Stimulated activated CD4-positive, alpha-beta T cell treated with anti-CD3 and anti-CD28 coated beads, Interleukin-4, amount 100 ng/mL, for 4 hours (primary cell): ENCODE measurements at regions not wholly inside any gene's neighbourhood (a gene's known extent, or its start where the extent isn't known, plus 50 kb on each side); places are given as distances from the start of the nearest gene placed in this dataset.

ENCODE experiments used
- DNase-seq, 2 experiments: peaks; one replicate each; pipeline ENCODE4 v3.0.0-alpha.2; 2020

DNA sequence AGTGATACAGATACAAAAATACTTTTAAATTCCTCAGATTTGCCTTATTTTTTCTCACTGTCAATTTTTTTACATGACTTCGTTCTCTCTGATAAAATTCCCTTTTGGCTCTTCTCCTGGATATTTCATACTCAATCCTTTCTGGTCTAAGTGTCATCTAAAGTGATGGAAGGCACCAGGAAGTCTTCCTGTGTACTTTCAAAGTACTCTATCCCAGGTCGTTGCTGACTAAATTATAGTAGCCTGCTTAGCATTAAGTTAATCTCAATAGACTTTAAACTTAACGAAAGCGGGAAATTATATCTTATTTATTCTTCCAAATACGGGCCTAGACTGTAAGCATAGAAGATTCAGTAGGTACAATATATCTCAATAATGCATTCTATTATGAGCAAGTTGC is 67.8 kb downstream of the CASP12 start:
- no peak for DNase-seq

DNA sequence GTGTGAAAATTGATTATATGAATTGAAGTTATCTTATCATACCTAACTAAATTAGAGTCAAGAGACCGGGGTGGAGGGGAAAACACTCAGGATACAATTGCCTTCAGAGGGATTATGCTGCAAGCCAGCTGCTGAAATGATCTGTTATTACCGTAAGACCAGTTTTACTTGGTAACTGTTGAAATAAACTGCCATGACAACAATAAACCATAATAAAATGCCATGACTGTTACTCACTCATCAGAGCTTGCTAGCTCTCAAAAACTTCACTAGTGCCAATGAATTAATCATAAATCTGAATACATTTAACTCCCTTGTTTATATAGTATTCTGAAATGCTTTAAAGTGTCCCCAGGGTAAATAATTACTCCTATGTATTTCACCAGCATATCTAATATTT is 68.2 kb downstream of the CASP12 start:
- no peak for DNase-seq

DNA sequence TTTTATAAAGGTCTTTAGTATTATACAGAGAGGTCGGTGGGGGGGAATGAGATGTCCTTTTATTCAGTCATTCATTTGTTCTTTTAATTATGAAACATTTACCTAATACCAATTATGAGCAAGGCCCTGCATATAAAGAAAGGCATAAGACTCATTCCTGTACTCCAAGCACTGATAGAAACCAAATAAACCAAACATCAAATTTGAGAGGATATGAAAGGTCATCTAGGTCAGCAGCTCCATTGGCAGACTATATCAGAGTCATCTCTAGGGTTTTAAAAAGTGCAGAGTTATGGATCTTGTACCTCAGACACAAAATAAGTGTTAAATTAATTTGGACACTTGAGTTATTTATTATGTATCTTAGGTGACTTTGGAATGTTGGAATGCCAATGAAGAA is 71.5 kb downstream of the CASP12 start:
- DNase-seq: no peak

DNA sequence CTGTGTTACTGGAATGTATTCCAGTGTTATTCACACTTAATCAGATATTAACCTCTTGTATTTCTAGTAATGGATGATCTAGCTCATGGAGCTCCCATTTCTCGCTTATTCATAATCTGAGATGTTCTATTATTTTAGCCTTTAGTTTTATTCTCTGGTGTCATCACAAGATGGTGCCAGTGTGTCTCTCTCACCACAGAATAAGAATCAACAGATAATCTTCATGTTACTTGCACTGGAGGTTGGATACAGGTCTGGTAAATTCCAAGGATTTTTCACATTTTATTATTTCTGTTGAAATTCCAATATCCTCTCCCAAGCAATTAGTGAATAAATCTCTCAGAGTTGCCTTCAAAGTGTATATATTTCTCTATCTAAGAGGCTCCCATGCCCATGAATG is 74.6 kb downstream of the CASP12 start:
- DNase-seq: no peak

DNA sequence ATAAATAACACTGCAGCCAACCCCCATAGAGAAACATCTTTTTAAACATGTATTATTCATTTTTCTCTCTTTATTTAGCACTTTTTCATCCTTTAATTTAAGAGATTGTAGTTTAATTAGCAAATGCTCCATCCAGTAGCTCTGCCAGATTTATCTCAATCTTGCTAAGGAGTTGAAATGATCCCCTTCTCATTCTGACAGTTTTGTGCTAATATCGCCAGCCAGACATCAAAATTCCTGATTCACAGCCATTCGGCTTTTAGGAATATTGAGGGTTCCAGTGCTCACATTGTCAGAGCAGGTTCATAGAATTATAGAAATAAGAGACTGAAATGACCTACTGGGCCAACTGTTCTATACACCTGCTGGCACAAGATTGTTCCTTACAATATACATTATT is 77.8 kb downstream of the CASP12 start:
- no peak for DNase-seq

DNA sequence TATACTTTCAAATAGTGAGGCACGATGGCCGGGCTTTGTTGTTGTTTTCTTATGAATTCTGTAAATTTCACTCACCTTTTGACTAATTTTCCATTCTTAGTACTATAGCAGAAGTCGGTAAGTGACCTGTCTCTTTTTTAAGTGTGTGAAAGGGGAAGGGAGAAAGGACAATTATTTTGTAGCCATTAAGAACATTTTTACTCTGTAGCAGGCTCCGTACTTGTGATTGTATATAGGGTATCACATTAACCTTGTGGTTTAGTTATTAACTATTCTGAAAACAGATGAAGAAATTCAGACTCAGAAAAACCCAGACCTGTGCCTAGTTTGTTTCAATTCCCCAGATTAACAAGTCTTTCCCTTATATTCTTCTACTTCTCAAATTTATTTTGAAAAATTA is 78.7 kb downstream of the CASP12 start:
- no peak for DNase-seq

DNA sequence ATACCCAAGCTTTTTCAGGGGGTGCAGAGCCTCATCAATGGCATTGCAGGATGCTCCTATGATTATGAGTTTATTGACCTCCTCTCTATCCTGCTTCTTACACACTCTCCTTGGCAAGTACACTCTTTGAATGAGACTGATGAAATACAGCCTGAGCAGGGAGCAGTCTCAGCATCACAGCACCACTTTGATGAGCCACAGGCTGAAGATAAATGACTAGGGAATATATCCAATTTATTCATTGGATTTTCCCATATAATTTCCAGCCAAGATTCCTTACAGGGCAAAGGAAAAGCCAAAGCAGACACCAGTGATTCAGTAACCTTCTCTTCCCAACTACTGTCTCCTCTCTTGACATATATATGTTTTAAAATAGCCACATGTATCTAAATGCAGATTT is 79.2 kb downstream of the CASP12 start:
- no peak for DNase-seq

DNA sequence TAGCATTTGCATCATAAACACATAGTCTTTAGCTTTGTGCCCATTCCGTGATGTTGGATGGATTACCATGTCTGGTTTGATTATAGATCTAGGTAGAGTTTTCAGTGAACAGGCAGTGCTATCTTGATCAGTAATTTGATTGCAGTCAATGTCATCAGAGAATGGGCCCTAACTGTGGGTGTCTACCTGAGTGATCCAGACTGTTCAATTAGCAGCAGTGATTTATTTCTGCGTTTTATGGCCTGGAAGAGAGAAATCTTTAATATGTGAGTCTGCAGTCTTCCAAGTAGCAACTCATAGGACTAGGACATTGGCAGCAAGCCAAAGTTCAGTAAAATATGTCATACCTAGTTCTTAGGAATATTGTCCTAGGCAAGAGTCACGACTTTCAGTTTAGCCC is 80.3 kb downstream of the CASP12 start:
- no peak for DNase-seq

DNA sequence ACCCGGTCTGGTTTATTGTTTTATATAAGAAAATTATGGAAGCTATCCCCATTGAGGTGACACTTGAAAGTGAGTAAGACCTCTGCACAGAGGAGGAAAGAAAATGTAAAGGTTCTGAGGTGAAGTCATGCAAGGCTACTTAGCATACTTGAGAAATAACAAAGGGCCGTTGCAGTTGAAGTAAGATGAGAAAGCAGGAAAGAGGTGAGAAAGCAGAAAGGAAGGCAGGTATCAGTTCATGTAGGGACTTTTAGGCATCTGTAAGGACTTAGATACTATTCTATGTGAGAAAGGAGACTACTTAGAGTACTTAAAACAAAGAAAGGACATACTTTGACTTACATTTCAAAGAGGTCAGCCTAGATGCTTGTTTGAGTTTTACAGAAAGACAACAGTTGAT is 84.7 kb downstream of the CASP12 start:
- DNase-seq: no peak

DNA sequence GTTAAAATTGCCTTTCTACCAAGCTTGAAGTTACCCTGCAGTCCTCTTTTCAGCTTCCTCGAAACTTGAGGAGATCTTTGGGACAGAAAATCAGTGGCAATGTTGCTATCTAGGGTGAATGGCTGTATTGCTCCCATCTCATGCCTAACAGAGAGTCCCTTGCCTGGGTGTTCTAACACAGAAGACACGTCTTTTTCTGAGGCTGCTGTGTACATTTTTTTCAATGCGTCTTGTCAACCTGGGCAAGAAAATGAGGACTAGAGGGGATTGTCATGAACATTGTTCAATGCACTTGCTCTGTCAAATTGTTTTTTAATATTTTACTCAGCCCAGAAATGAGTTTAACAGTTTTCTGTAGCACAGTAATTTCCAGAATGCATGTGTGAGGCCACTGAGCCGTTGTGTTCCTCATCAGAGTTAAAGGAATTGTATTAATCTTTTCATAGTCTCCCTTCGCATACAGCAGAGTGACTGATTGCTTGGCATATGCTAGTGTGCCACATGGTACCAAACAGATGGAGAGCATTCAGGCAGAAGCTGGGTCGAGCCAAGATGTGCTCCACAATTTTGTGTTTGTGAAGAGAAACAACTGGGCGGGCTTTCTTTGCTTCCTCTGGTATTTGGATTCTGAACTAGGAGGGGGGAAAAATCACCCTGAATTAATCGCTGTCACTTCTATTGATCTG is 86.0 kb downstream of the CASP12 start:
- DNase-seq: no peak

DNA sequence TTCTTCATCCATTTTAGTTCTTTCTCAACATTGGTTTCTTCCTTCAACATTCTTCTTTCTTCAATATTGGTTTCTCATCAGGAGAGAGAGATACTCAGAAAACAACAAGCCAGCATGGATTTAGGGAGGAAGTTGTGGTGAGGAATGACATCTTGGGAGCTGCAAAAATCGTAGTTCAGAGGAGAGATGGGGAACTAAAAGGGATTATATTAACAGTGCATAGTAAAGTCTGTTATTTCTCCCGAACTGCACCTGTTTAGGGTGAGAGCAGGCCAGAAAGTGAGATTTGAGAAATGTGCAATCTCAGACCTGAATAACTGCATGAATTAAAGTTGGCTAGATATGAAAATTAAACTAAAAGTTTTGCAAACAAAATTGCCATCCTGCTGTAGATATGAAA is 94.5 kb downstream of the CASP12 start:
- DNase-seq: no peak

DNA sequence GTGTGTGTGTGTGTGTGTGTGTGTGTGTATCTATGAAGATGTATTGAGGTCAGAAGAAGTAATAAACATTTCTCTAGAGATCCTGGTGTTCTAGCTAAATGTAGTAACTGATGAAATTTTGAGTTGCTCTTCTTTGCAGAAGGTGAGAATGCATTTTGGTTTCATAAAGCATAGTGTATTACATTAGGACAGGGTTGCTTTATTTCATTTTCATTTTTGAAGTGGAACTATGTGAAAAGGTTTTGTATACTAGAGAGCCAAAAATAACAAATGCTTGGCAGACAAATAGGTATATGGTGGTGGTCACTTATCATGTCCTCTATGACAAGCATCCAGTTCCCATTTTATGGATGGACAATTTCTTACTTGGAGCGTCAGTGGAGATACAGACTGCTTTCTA is 99.0 kb downstream of the CASP12 start:
- no peak for DNase-seq

DNA sequence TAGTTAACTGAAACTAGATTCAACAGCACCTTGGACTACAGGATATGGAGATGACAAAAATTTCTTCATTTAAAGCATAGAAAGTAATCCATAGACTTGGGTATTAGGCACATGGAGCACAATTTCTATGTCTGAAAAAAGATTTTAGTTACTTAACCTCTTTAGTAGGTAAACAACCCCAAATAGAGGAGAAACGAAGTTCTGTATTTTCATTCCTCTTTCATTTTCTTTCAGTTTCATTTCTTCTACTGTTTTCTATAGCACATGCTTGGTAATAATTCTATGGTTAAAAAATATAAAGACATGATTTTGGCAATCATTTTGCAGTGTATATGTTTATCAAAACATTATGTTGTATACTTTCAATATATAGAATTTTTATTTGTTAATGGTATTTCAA is 99.5 kb downstream of the CASP12 start:
- no peak for DNase-seq

DNA sequence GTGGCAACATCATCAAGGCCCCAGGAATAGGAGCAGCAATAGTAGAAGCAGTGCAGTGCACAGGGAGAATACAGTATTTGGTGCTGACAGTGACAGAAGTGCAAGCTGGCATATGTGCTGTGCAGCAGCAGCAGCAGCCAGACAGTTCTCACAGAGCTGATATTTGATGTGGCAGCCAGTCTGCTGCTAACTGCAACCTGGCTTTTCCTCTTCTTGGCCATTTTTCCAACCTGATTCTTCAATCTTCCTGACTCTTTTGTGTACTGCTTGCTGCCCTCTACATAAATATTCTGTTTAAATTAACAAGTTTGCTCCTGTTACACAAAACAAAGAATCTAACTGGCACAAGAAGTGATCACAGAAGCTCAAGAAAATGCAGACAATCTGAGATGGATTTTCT is 102.0 kb downstream of the CASP12 start:
- no peak for DNase-seq

DNA sequence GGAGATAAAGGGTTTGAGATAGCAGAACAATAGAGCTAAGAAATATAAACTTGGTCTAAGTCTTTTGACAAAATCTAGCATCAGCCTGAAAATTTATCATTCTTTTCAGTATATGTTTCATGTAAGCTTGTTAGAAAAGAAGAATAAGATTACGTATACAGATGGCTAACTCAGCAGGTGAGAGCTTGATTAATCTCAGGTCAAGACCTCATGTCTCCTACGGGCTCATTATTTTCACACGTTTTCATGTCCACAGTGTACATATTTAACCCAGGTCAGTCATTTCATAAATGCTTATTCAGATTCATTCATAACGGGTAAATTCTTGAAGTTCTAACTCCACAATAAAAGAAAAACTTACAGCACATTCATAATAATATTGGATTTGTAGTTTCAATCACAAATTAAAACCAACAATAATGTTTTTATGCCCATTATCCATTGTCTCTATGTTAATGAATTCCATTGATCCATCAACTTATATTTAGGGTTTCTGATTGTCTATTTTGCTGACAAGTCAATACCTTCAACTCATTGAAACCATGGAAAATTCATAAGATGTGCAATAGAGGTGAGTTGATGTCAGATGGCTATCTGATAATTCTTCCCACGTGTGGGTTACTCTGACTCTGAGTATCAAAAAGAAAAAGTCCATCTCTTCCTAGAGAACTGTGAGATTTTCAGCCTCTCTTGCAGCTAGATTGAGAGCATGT is 102.6 kb downstream of the CASP12 start:
- no peak for DNase-seq

DNA sequence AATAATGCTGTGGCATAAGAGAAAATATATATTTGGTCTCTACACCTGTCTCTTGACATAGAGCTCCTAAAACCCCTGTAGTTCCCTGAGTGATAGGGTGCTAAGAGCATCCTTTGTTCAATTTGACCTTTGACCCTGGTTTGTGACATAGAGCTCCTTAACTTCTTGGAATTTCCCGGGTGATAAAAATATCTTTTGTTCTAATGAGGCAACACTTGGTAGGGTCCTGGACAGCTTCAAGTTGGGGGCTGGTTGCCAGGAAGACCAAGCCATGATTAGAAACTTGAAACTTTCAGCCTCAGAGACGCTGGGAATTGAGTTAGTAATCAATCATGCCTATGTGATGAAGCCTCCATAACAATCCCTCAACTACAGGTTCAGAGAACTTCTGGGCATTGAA is 105.4 kb downstream of the CASP12 start:
- no peak for DNase-seq

DNA sequence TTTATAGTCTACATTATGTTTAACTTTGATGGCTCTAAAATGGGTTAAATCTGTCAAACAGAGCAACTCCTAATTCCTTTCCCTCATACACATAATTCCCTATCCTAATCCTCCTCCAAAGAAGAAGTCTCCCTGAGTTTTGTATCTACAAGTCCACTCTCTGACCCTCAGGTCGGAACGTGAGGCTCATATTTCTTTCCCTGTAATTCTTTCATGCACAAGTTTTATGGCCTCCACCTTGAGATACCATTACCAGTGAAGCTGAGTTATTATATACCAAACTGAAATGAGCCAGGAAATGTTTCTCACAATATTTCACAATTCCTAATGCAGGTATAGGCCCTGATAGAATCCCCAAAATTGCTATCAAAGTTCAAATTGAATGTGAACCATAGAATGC is 106.4 kb downstream of the CASP12 start:
- DNase-seq: no peak

DNA sequence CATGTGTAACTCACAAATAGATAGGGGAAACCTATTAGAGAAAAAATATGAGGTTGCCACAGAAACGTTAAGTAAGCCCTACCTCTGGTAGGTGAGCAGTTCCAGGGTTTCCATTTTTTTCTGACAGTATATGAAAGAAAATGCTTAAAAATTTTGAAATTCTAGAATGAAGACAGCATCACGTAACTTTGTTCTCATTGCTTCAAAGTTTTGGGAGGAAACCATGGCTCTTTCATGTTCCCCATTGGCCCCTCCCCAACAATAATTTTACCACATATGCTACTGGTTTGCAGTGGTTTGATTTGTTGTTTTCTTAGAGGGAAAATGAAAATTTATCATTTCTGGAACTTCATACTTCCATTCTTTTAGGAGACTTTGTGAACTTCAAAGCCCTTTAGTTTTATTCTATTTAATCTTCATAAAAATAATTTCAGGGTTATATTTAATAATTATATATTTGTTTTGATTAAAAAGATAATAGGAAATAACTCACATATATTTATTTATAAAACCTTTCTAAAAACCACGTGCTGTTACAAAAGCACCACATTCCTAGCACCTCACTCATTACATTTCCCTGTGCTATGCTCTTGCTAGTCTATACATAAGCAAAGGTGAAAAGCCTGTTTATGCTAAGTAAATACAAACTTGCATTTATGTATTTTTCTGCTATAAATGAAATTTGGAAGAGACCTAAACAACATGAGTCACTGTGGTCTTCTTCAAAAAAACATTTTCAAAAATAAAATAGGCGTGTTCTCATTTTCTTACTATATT is 113.4 kb downstream of the CASP12 start:
- DNase-seq: no peak

DNA sequence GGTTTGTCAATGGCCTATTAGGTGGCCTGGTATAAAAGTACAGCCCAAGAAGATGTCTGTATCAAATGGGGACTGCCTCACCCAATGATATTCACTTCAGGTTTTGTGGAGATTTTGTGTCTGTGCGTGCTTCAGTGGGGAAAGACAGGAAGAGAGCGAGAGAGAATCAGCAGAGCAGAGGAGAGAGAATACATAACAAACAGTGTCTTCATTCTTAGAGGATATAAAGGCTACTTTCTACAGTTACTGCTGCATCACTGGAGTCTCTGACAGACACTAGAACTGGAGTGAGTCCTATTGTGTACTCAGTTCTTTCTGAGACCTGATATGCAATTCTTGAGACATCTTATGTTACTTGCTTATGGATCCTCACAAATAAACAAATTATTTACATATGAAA is 115.0 kb downstream of the CASP12 start:
- DNase-seq: no peak

DNA sequence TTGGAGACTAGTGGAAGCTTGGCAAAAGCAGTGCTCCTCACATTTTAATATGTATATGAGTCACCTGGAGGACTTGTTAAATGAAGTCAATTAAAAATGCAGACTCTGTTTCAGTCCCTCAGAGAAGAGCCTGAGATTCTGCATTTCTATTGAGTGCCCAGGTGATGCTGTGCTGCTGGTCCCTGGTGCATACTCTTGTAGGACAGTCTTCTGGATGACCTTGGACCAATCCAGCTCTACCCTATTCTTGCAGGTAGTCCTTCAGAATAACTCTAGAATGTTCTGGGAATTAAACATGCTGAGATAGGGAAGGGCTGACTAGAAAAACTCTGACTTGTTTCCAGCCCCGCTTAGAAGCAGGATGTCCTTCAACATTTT is 115.9 kb downstream of the CASP12 start:
- DNase-seq: no peak

DNA sequence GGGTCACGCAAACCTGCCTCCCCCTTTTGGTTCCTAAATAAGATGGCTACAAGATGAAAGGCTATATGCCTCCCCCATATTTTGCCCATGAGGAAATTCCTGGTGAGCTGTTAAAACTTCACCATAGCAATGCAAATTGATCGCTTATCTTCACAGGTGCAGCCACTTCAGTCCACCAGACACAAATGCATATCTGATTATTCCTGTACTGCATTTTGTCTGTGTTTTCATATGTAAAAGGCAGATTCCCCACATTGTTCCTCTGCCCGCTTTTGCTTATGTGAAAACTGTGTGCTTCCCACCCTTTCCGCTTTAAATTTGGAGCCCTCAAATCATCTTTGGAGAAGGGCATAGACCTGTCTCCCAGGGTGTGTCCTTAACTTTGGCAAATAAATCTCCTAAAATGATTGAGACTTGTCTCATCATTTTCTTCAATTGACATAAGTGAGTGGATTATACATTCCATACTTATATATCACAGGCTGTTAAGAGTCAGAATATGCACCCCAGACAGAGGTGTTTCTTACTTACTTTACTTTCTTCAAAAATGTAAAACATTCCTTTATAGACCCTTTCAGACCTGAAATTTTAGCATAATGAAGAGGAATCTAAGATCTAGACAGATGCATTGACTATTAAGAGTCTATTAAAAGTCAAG is 116.4 kb downstream of the CASP12 start:
- no peak for DNase-seq

DNA sequence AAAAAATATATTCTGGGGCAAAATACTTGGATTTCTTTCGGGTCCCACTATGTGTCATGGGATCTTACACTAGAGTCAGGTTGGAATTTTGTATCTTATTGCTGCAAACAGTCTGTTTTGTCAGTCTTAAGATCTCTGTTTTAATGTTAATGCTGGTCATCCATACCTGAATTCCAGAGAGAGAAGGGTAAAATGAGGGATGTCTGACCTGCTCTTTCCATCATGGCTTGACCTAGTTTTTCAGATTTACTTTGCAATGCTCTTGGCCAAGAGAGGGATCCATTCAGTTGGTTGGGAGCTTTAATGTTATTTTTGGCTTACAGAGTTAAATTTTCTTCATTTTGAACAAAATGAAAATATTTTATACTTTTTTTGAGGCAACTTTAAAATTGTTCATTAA is 117.2 kb downstream of the CASP12 start:
- DNase-seq: no peak

DNA sequence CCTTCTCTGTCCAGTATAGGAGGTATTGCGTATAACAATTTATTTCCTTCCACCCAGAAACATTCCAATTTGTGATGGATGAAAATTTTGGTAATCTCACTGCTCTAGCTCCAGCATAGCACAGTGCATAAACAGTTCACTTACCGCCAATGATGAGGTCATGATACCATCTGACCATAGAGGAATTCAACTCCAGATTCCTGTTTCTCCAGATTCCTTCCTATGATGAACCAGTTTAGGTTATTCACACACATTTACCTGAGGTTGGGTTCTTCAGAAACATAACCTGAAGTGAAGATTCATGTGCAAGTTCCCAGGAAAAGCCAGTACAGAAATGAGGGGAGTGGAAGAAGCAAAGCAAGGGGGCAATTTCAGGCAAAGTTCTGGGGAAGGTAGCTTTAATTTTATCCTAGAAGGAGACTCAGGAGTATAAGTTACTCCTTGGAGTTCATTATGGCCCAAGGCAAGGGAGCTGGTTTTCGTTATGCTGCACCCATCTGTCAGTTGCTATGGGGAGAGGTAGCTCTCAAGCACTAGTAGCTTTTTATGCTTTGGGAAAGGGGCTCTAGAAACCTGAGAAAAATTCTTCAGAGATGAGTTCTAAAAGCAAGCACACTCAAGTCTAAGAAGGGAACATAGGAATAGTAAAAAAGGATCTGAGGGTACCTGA is 121.6 kb downstream of the CASP12 start:
- DNase-seq: no peak
